GM12891 (cell line): ENCODE measurements at regions not wholly inside any gene's neighbourhood (a gene's known extent, or its start where the extent isn't known, plus 50 kb on each side); places are given as distances from the start of the nearest gene placed in this dataset.

Experiments
- POLR2A ChIP-seq: IDR thresholded peaks from 2 replicates; pipeline ENCODE4 v1.6.1; 2011; ENCODE audit warnings: low read depth, low read length, control low read depth
- POLR2AphosphoS5 ChIP-seq: IDR thresholded peaks from 2 replicates; pipeline ENCODE4 v1.6.1; 2011; ENCODE audit warnings: low read depth, low read length, control low read depth

GRCh38 chr2:58769111-58769863 lies 528.2 kb upstream of the FANCL start:
- TF ChIP-seq POLR2A (no peak), POLR2AphosphoS5 (no peak)
